Tibial artery (tissue), 4 donors: ENCODE measurements at regions not wholly inside any gene's neighbourhood (a gene's known extent, or its start where the extent isn't known, plus 50 kb on each side); places are given as distances from the start of the nearest gene placed in this dataset.

ENCODE experiments used
- DNase-seq, 2 donors: peaks; one replicate each; pipeline ENCODE4 v3.0.0-alpha.2; 2019
- H3K27ac ChIP-seq, 2 donors: fragments of 200-600 bp; sonication (generic) in 1 of 2; 1 replicate in 1 of 2; 2 replicates in 1 of 2; pipeline ENCODE4 v1.5.1; 2018 to 2019; ENCODE audit warnings: mild to moderate bottlenecking in 1 of 2
- H3K27me3 ChIP-seq, 2 donors: fragments of 200-600 bp; sonication (generic) in 1 of 2; one replicate each; pipeline versions ENCODE4 v1.5.1 to v1.6.0; 2016 to 2019
- H3K36me3 ChIP-seq, 3 donors: fragments of 200-600 bp; sonication (generic) in 2 of 3; one replicate each; pipeline ENCODE4 v1.5.1; 2016 to 2019; ENCODE audit warnings: mild to moderate bottlenecking in 2 of 3
- H3K4me1 ChIP-seq, 4 donors: fragments of 200-600 bp; sonication (generic) in 2 of 4; 1 replicate in 3 of 4; 2 replicates in 1 of 4; pipeline ENCODE4 v1.5.1; 2016 to 2019
- H3K4me3 ChIP-seq, 2 donors: fragments of 200-600 bp; sonication (generic) in 1 of 2; 1 replicate in 1 of 2; 2 replicates in 1 of 2; pipeline ENCODE4 v1.5.1; 2018 to 2019; ENCODE audit warnings: mild to moderate bottlenecking in 2 of 2
- H3K9me3 ChIP-seq, 3 donors: fragments of 200-600 bp; sonication (generic) in 1 of 3; one replicate each; pipeline ENCODE4 v1.5.1; 2016 to 2019
- intact Hi-C: fragments of 100-400 bp; cut with DNase I; formaldehyde crosslinking; loops from one replicate; pipeline ENCODE4 v1.15.0; 2023; ENCODE audit warnings: low total_unique reads
- TF ChIP-seq, protein P1 (sequence below), 2 experiments: fragments of 200-600 bp in 1 of 2; fragments of 450-650 bp in 1 of 2; IDR thresholded peaks; one replicate each; pipeline ENCODE4 v1.5.1; 2017 to 2019; ENCODE audit warnings: antibody characterized with exemption in 2 of 2, mild to moderate bottlenecking in 1 of 2, moderate library complexity in 1 of 2

DNA sequence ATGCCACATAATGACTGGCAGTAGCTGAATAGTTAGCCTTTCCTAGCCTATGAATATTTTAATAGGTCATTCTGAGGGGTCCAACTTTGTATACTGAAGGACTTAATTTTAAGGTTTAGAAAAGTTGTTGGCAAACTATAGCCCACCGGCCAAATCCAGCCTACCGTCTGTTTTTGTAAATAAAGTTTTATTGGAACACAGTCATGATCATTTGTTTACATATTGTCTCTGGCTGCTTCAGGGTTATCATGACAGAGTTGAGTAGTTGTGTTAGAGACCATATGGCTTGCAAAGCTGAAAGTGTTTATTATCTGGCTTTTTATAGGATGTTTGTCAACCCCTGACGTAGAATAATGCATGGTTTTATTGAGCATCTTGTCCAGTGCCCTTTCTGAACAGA lies 73.4 kb downstream of the NTMT2 start:
- DNase-seq = no peak
- Histone ChIP-seq H3K9me3 (no peaks in the 10 kb centered on the region), H3K36me3 (no peaks in the 10 kb centered on the region), H3K27ac (no peak overlapping the region), H3K27me3 (no peaks in the 10 kb centered on the region), H3K4me1 (peaks cover 0 to 66% (median 33%) of the 10 kb centered on the region in 4 donors), H3K4me3 (no peak overlapping the region)
- TF ChIP-seq, protein P1, sequence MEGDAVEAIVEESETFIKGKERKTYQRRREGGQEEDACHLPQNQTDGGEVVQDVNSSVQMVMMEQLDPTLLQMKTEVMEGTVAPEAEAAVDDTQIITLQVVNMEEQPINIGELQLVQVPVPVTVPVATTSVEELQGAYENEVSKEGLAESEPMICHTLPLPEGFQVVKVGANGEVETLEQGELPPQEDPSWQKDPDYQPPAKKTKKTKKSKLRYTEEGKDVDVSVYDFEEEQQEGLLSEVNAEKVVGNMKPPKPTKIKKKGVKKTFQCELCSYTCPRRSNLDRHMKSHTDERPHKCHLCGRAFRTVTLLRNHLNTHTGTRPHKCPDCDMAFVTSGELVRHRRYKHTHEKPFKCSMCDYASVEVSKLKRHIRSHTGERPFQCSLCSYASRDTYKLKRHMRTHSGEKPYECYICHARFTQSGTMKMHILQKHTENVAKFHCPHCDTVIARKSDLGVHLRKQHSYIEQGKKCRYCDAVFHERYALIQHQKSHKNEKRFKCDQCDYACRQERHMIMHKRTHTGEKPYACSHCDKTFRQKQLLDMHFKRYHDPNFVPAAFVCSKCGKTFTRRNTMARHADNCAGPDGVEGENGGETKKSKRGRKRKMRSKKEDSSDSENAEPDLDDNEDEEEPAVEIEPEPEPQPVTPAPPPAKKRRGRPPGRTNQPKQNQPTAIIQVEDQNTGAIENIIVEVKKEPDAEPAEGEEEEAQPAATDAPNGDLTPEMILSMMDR (IDR thresholded peaks at IDR 0.05) = no peak
- intact Hi-C loops = no loop called here

DNA sequence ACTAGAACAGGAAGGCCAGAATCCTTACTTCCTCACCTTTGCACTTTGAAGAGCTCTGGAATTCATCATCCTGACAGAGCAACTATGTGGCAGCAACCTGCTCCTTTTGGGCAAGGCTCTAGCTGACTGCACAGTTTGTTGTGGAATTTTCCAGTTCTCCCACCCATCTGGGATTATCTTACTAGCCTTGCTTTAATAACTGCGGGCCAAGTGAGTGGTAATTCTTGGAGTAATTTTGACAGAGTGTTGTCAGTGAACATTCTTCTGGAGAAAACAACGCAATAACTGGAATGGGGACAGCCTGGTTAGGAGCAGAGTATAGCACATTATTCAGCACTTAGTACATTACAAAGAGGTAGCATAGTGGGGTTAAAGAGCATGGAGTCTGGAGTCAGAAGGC lies 75.3 kb downstream of the NTMT2 start:
- peak overlapping the region; percentile 13 to 45 for H3K27ac ChIP-seq
- no peaks in the 10 kb centered on the region for H3K9me3 ChIP-seq
- no peaks in the 10 kb centered on the region for H3K36me3 ChIP-seq
- peak; percentile 66 to 69 for DNase-seq
- H3K27me3 ChIP-seq = no peaks in the 10 kb centered on the region
- intact Hi-C loops = no loop called here
- peaks cover 5 to 57% (median 25%) of the 10 kb centered on the region in 4 donors for H3K4me1 ChIP-seq
- TF ChIP-seq, protein P1 (IDR thresholded peaks at IDR 0.05) = no peak
- no peak overlapping the region for H3K4me3 ChIP-seq

DNA sequence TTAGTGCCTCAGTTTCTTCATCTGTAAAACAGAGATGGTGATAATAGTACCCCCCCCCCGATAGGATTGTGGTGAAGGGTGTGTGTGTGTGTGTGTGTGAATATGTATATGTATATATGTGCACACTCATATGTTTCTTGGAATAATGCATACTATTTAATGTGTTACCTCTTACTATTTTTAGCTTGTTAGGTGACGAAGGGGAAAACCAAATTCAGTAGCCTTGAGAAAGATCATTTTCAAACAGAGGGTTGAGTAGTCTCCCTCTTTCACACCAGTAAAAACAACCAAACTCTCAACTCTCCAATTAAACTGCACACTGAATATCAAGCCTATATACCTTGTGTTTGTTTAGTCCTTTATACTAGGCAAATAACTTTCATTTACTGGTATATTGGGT lies 75.7 kb downstream of the NTMT2 start:
- no peak for DNase-seq
- Histone ChIP-seq H3K36me3 (no peaks in the 10 kb centered on the region), H3K4me3 (no peak overlapping the region), H3K27me3 (no peaks in the 10 kb centered on the region), H3K4me1 (peaks cover 5 to 57% (median 27%) of the 10 kb centered on the region in 4 donors), H3K27ac (peak overlapping the region; percentile 13 to 45), H3K9me3 (no peaks in the 10 kb centered on the region)
- intact Hi-C loops = no loop called here
- TF ChIP-seq, protein P1 (IDR thresholded peaks at IDR 0.05) = no peak

DNA sequence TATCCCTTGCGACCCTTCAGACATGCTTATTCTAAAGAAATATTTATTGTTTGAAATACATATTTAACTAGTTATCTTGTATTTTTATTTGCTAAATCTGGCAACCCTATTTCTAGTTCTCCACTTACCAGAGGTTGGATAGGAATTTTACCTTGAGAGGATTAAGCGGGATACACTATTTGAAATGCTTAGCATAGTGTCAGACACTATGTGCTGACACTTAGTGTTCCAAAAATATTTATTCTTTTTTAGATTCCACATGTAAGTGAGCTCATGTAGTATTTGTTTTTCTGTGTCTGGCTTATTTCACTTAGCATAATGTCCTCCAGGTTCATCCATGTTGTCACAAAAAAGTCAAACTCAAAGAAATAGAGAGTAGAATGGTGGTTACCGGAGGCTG lies 78.7 kb downstream of the NTMT2 start:
- Histone ChIP-seq H3K27me3 (no peaks in the 10 kb centered on the region), H3K4me1 (peaks cover 5 to 41% (median 20%) of the 10 kb centered on the region in 4 donors), H3K27ac (no peak overlapping the region), H3K36me3 (no peaks in the 10 kb centered on the region), H3K4me3 (no peak overlapping the region), H3K9me3 (no peaks in the 10 kb centered on the region)
- DNase-seq = no peak
- intact Hi-C loops = no loop called here
- TF ChIP-seq, protein P1 (IDR thresholded peaks at IDR 0.05) = no peak

DNA sequence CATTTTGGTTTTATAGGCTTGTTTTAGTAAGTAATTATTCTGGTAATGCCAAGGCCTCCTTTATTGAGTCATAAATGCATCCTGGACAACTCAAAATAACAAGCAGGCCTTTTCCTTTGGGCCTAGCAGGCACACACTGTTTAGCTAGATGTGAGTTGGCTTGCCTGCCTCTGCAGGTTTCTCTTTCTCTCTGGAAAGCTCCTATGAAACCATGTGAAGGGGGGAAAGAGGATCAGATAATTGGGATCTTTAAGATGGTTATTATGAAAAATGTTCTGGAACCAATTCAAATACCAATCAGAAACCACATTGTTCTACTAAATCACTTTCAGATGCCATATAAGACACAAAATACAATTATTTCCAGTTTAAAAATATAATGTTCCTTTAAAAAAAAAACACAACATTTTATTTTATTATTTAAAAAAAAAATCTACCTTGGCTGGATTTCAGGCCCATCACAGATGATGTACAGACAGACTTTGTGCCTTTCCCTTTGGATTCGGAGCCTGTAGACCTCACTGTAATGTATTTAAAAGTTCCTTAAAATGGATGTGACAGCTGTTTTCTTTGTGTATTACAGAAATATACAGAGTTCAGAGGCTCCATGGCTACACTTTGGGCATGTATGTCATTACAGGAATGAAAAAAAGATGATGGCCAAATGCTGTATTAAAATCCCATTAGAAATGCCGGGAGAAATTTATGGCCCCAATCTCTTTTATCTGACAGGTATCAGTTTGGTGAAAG lies 80.2 kb downstream of the NTMT2 start:
- TF ChIP-seq, protein P1 (IDR thresholded peaks at IDR 0.05) = no peak
- H3K36me3 ChIP-seq = no peaks in the 10 kb centered on the region
- H3K27ac ChIP-seq = peak overlapping the region; percentile 41 to 67
- H3K4me1 ChIP-seq = peaks cover 5 to 26% (median 10%) of the 10 kb centered on the region in 4 donors
- no peaks in the 10 kb centered on the region for H3K27me3 ChIP-seq
- H3K9me3 ChIP-seq = no peaks in the 10 kb centered on the region
- DNase-seq = no peak
- no peak overlapping the region for H3K4me3 ChIP-seq
- intact Hi-C loops = no loop called here
